GM18861 (cell line): ENCODE measurements at regions not wholly inside any gene's neighbourhood (a gene's known extent, or its start where the extent isn't known, plus 50 kb on each side); places are given as distances from the start of the nearest gene placed in this dataset.

Source experiments
- ATAC-seq: cut with Tn5 transposase; IDR thresholded peaks from one replicate; pipeline ENCODE4 v1.9.1; 2021; ENCODE audit not compliant: unreplicated experiment

- no peak for ATAC-seq
Measured at GRCh38 chr7:46424934-46425333, 503.9 kb upstream of the IGFBP3 start.

- no peak for ATAC-seq
Measured at GRCh38 chr7:46421441-46422230, 500.6 kb upstream of the IGFBP3 start.

- no peak for ATAC-seq
Measured at GRCh38 chr7:46414946-46415345, 493.9 kb upstream of the IGFBP3 start.

GRCh38 chr7:46411236-46411635, 490.2 kb upstream of the IGFBP3 start:
- no peak for ATAC-seq

- ATAC-seq, result no peak
Measured at GRCh38 chr7:46407125-46407524, 486.1 kb upstream of the IGFBP3 start.

GRCh38 chr7:46397591-46397990, 476.5 kb upstream of the IGFBP3 start:
- no peak for ATAC-seq

GRCh38 chr7:46396481-46396880, 475.4 kb upstream of the IGFBP3 start:
- ATAC-seq, result no peak

- no peak for ATAC-seq
Measured at GRCh38 chr7:46393142-46393541, 472.1 kb upstream of the IGFBP3 start.

- ATAC-seq, result no peak
Measured at GRCh38 chr7:46391231-46392201, 470.4 kb upstream of the IGFBP3 start.

GRCh38 chr7:46390042-46390441, 469.0 kb upstream of the IGFBP3 start:
- ATAC-seq, result no peak

- no peak for ATAC-seq
Measured at GRCh38 chr7:46389146-46389545, 468.1 kb upstream of the IGFBP3 start.

GRCh38 chr7:46387646-46388045, 466.6 kb upstream of the IGFBP3 start:
- no peak for ATAC-seq

- ATAC-seq, result no peak
Measured at GRCh38 chr7:46386428-46387399, 465.6 kb upstream of the IGFBP3 start.

GRCh38 chr7:46385662-46386309, 464.7 kb upstream of the IGFBP3 start:
- ATAC-seq, result no peak

- ATAC-seq, result no peak
Measured at GRCh38 chr7:46383605-46384004, 462.5 kb upstream of the IGFBP3 start.

GRCh38 chr7:46369933-46370654, 449.0 kb upstream of the IGFBP3 start:
- no peak for ATAC-seq

GRCh38 chr7:46368871-46369270, 447.8 kb upstream of the IGFBP3 start:
- no peak for ATAC-seq

GRCh38 chr7:46366526-46366925, 445.5 kb upstream of the IGFBP3 start:
- ATAC-seq, result no peak

- ATAC-seq, result no peak
Measured at GRCh38 chr7:46363688-46364087, 442.6 kb upstream of the IGFBP3 start.

- ATAC-seq, result no peak
Measured at GRCh38 chr7:46360811-46361210, 439.7 kb upstream of the IGFBP3 start.
